ENCODE measurements at regions not wholly inside any gene's neighbourhood (a gene's known extent, or its start where the extent isn't known, plus 50 kb on each side); places are given as distances from the start of the nearest gene placed in this dataset.

DNA sequence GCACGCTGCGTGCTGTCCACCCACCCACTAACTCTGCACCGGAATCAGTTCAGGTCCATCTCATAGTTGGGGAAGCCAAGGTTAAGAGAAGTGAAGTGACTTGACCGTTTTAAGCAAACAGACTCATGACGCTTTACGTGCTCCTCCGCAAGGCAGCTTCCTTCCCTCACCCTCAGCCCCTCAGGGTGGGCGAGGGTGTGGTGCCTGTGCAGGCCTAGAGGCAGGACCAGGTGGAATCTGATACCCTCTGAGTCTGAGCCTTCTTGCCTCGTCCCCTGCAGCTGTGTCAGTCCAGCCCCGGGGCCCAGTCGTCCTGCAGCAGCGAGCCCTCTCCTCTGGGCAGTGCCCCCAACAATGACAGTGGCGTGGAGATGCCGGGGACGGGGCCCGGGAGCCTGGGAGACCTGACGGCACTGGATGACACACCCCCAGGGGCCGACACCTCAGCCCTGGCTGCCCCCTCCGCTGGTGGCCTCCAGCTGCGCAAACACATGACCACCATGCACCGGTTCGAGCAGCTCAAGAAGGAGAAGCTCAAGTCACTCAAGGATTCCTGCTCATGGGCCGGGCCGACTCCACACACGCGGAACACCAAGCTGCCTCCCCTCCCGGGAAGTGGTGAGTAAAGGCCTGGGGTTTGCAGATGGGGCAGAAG lies 250.5 kb downstream of the GLI2 start:
- no peak for TF ChIP-seq EZH2 (IDR thresholded peaks at IDR 0.05; ENCODE audit: insufficient read depth, low read length)
- TF ChIP-seq, protein P1, sequence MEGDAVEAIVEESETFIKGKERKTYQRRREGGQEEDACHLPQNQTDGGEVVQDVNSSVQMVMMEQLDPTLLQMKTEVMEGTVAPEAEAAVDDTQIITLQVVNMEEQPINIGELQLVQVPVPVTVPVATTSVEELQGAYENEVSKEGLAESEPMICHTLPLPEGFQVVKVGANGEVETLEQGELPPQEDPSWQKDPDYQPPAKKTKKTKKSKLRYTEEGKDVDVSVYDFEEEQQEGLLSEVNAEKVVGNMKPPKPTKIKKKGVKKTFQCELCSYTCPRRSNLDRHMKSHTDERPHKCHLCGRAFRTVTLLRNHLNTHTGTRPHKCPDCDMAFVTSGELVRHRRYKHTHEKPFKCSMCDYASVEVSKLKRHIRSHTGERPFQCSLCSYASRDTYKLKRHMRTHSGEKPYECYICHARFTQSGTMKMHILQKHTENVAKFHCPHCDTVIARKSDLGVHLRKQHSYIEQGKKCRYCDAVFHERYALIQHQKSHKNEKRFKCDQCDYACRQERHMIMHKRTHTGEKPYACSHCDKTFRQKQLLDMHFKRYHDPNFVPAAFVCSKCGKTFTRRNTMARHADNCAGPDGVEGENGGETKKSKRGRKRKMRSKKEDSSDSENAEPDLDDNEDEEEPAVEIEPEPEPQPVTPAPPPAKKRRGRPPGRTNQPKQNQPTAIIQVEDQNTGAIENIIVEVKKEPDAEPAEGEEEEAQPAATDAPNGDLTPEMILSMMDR (IDR thresholded peaks at IDR 0.05; ENCODE audit: insufficient read depth, low read depth, low read length) = no peak
